CD14-positive monocyte (primary cell): ENCODE measurements at regions not wholly inside any gene's neighbourhood (a gene's known extent, or its start where the extent isn't known, plus 50 kb on each side); places are given as distances from the start of the nearest gene placed in this dataset.

Experiments
- DNase-seq, 3 donors: peaks; one replicate each; pipeline ENCODE4 v3.0.0-alpha.2; 2011 to 2022
- H2AFZ ChIP-seq: 2 replicates; pipeline ENCODE4 v1.6.0; 2012; ENCODE audit warnings: mild to moderate bottlenecking, low read depth, low read length, inconsistent platforms; ENCODE audit not compliant: insufficient read depth, poor library complexity, severe bottlenecking
- H3K27ac ChIP-seq, 2 donors: 1 replicate in 1 of 2; 2 replicates in 1 of 2; pipeline ENCODE4 v1.5.1; 2012 to 2013; ENCODE audit warnings: low read length in 2 of 2, control low read depth in 1 of 2, inconsistent platforms in 1 of 2, low read depth in 1 of 2, mild to moderate bottlenecking in 1 of 2
- H3K27me3 ChIP-seq, 2 donors: one replicate each; pipeline versions ENCODE4 v1.6.0 to v1.6.1; 2011 to 2013; ENCODE audit warnings: low read length in 2 of 2; ENCODE audit not compliant: control insufficient read depth in 2 of 2, insufficient read depth in 2 of 2
- H3K36me3 ChIP-seq, 2 donors: replicated peaks in 1 of 2; 1 replicate in 1 of 2; 2 replicates in 1 of 2; pipeline versions ENCODE4 v1.5.1 to v1.6.1; 2012 to 2013; ENCODE audit warnings: low read length in 2 of 2, control low read depth in 1 of 2, inconsistent platforms in 1 of 2, mild to moderate bottlenecking in 1 of 2; ENCODE audit not compliant: insufficient read depth in 2 of 2, control insufficient read depth in 1 of 2
- H3K4me1 ChIP-seq, 2 donors: 1 replicate in 1 of 2; 2 replicates in 1 of 2; pipeline versions ENCODE4 v1.5.1 to v1.6.1; 2012 to 2013; ENCODE audit warnings: low read length in 2 of 2, control low read depth in 1 of 2, inconsistent platforms in 1 of 2, mild to moderate bottlenecking in 1 of 2, moderate library complexity in 1 of 2; ENCODE audit not compliant: insufficient read depth in 2 of 2, control insufficient read depth in 1 of 2
- H3K4me2 ChIP-seq: replicated peaks from 2 replicates; pipeline ENCODE3; 2012; ENCODE audit warnings: low read length, moderate library complexity, mild to moderate bottlenecking; ENCODE audit not compliant: poor library complexity, severe bottlenecking; ENCODE audit errors: extremely low read depth
- H3K4me3 ChIP-seq, 3 experiments: fragments of 200-600 bp in 1 of 3; sonication (generic) in 1 of 3; replicated peaks in 1 of 3; 1 replicate in 2 of 3; 2 replicates in 1 of 3; pipeline ENCODE4 v1.5.1; 2011 to 2013; ENCODE audit warnings: low read length in 3 of 3, mild to moderate bottlenecking in 3 of 3, control low read depth in 2 of 3, low read depth in 2 of 3, inconsistent platforms in 1 of 3, moderate library complexity in 1 of 3
- H3K79me2 ChIP-seq: 2 replicates; pipeline ENCODE4 v1.6.0; 2012; ENCODE audit warnings: mild to moderate bottlenecking, control low read depth, inconsistent platforms, low read length, moderate library complexity; ENCODE audit not compliant: insufficient read depth
- H3K9ac ChIP-seq: 2 replicates; pipeline ENCODE4 v1.6.0; 2017; ENCODE audit warnings: low read length, mild to moderate bottlenecking; ENCODE audit not compliant: insufficient read depth, poor library complexity, severe bottlenecking
- H3K9me3 ChIP-seq, 2 donors: replicated peaks in 1 of 2; 1 replicate in 1 of 2; 2 replicates in 1 of 2; pipeline versions ENCODE4 v1.5.1 to v1.6.1; 2012 to 2013; ENCODE audit warnings: low read length in 2 of 2, control low read depth in 1 of 2; ENCODE audit not compliant: control insufficient read depth in 1 of 2, insufficient read depth in 1 of 2
- H4K20me1 ChIP-seq: 2 replicates; pipeline ENCODE4 v1.6.0; 2012; ENCODE audit warnings: mild to moderate bottlenecking, low read length, control low read depth, moderate library complexity; ENCODE audit not compliant: insufficient read depth
- H3K27ac Mint-ChIP-seq, 7 donors: one replicate each; pipeline ENCODE4 v1.8.0; 2020; ENCODE audit warnings: mild to moderate bottlenecking in 7 of 7, mixed read lengths in 7 of 7, moderate library complexity in 6 of 7, inconsistent platforms in 2 of 7
- H3K27me3 Mint-ChIP-seq, 3 donors: one replicate each; pipeline ENCODE4 v1.8.0; 2021 to 2022; ENCODE audit warnings: low read depth in 3 of 3, mild to moderate bottlenecking in 3 of 3, mixed read lengths in 3 of 3, moderate library complexity in 3 of 3, inconsistent platforms in 1 of 3
- H3K36me3 Mint-ChIP-seq, 2 donors: one replicate each; pipeline ENCODE4 v1.8.0; 2020; ENCODE audit warnings: mixed read lengths in 2 of 2, inconsistent platforms in 1 of 2, mild to moderate bottlenecking in 1 of 2
- H3K4me1 Mint-ChIP-seq: one replicate; pipeline ENCODE4 v1.8.0; 2020; ENCODE audit warnings: mild to moderate bottlenecking, mixed read lengths
- H3K4me3 Mint-ChIP-seq, 2 donors: one replicate each; pipeline ENCODE4 v1.8.0; 2020; ENCODE audit warnings: mild to moderate bottlenecking in 2 of 2, mixed read lengths in 2 of 2, moderate library complexity in 1 of 2
- H3K9me3 Mint-ChIP-seq, 7 donors: one replicate each; pipeline ENCODE4 v1.8.0; 2020 to 2022; ENCODE audit warnings: mixed read lengths in 7 of 7, mild to moderate bottlenecking in 6 of 7, moderate library complexity in 6 of 7, inconsistent platforms in 2 of 7
- WGBS: methylation state at CpG from one replicate; pipeline ENCODE4 v1.1.5; 2013; ENCODE audit warnings: missing lambda C conversion rate; ENCODE audit not compliant: insufficient coverage; 5-methylcytosine and 5-hydroxymethylcytosine counted together
- intact Hi-C, 2 donors: fragments of 100-400 bp; cut with micrococcal nuclease; formaldehyde crosslinking; loops; one replicate each; pipeline versions ENCODE4 v1.15.0 to v1.15.1; 2023
- TF ChIP-seq, protein P1 (sequence below): fragments of 200-600 bp; IDR thresholded peaks from one replicate; pipeline ENCODE4 v1.8.0; 2022; ENCODE audit warnings: antibody characterized with exemption, mild to moderate bottlenecking

DNA sequence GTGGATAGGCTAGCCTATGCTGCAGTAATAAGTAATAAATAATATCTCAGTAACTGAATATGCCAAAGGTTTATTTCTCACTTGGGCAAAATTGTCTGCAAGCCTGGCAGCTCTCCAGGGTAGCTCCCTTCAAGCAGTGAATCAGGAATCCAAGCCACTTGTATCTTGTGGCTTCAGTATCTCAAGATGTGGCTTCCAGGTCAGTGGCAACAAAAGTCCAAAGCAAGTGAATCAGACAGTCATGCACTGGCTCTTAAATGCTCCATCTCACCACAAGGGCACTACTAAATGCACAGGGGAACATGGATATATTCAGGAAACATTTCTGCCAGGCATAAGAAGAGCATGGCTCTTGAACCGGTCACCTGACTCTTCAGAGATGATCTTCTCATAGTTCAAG, 126.3 kb downstream of the KCTD12 start:
- H3K9ac ChIP-seq, result no peak overlapping the region
- no peaks in the 10 kb centered on the region for H3K9me3 ChIP-seq
- H3K36me3 ChIP-seq, result no peaks in the 10 kb centered on the region
- H3K36me3 Mint-ChIP-seq, result no peaks in the 10 kb centered on the region
- H3K27ac ChIP-seq, result no peak overlapping the region
- peaks cover 0 to 3% (median 0%) of the 10 kb centered on the region in 3 donors for H3K27me3 Mint-ChIP-seq
- H4K20me1 ChIP-seq, result no peaks in the 10 kb centered on the region
- peaks cover 46 to 56% of the 10 kb centered on the region in 2 donors for H3K4me1 ChIP-seq
- no CpG with 5 or more reads among the region's 1 CpG for WGBS
- H3K4me1 Mint-ChIP-seq, result peaks cover 33% of the 10 kb centered on the region
- H3K27ac Mint-ChIP-seq, result peak overlapping the region in 1 of 7 donors; percentile 25
- DNase-seq, result no peak
- TF ChIP-seq, protein P1, sequence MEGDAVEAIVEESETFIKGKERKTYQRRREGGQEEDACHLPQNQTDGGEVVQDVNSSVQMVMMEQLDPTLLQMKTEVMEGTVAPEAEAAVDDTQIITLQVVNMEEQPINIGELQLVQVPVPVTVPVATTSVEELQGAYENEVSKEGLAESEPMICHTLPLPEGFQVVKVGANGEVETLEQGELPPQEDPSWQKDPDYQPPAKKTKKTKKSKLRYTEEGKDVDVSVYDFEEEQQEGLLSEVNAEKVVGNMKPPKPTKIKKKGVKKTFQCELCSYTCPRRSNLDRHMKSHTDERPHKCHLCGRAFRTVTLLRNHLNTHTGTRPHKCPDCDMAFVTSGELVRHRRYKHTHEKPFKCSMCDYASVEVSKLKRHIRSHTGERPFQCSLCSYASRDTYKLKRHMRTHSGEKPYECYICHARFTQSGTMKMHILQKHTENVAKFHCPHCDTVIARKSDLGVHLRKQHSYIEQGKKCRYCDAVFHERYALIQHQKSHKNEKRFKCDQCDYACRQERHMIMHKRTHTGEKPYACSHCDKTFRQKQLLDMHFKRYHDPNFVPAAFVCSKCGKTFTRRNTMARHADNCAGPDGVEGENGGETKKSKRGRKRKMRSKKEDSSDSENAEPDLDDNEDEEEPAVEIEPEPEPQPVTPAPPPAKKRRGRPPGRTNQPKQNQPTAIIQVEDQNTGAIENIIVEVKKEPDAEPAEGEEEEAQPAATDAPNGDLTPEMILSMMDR, result no peak
- no peak overlapping the region for H3K4me3 ChIP-seq
- intact Hi-C loops, result loop anchor here in 1 of 2 donors (10.0 kb wide), 1 partner anchor 125 kb away; the partner anchor contains the start of gene KCTD12
- H3K4me2 ChIP-seq, result no peak overlapping the region
- H3K4me3 Mint-ChIP-seq, result no peak overlapping the region
- H3K27me3 ChIP-seq, result no peaks in the 10 kb centered on the region
- H2AFZ ChIP-seq, result peak overlapping the region; percentile 33
- H3K79me2 ChIP-seq, result no peaks in the 10 kb centered on the region
- H3K9me3 Mint-ChIP-seq, result no peaks in the 10 kb centered on the region

DNA sequence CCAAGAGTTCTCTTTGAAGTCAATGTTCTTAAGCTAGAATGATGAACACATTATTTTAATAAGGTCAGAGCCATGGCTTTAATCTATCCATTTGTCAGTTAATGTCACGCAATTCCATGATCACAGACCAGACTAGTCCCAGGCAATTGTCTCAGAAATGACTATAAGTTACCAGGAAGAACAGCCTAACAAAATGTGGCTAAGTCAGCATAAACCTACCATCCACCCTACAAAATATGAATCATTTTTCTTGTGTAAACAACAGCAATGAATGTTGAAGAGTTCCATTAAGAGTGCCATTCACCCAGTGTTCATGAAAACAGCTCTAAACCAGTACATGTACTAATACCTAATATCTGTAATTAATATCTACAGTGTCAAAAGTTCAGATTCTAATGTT, 127.5 kb downstream of the KCTD12 start:
- no peak for DNase-seq
- no peaks in the 10 kb centered on the region for H3K9me3 ChIP-seq
- intact Hi-C loops, result loop anchor here in 1 of 2 donors (10.0 kb wide), 1 partner anchor 126 kb away; the partner anchor contains the start of gene KCTD12
- H3K4me3 ChIP-seq, result no peak overlapping the region
- Mint-ChIP-seq H3K4me3 (no peak overlapping the region), H3K27ac (no peak overlapping the region), H3K36me3 (no peaks in the 10 kb centered on the region), H3K4me1 (peaks cover 42% of the 10 kb centered on the region), H3K27me3 (peaks cover 0 to 2% (median 0%) of the 10 kb centered on the region in 3 donors), H3K9me3 (no peaks in the 10 kb centered on the region)
- H3K4me1 ChIP-seq, result peaks cover 42 to 52% of the 10 kb centered on the region in 2 donors
- no peak overlapping the region for H3K4me2 ChIP-seq
- H3K9ac ChIP-seq, result no peak overlapping the region
- TF ChIP-seq, protein P1, result no peak
- H3K79me2 ChIP-seq, result no peaks in the 10 kb centered on the region
- no peaks in the 10 kb centered on the region for H3K27me3 ChIP-seq
- no peaks in the 10 kb centered on the region for H3K36me3 ChIP-seq
- H3K27ac ChIP-seq, result no peak overlapping the region
- no CpG with 5 or more reads among the region's 1 CpG for WGBS
- no peaks in the 10 kb centered on the region for H4K20me1 ChIP-seq
- H2AFZ ChIP-seq, result no peak overlapping the region
